DND-41 (cell line): ENCODE measurements at regions not wholly inside any gene's neighbourhood (a gene's known extent, or its start where the extent isn't known, plus 50 kb on each side); places are given as distances from the start of the nearest gene placed in this dataset.
"Not testable (repeated sequence)": the region's sequence is repeated elsewhere in the genome, so short reads cannot be mapped to it uniquely, and the experiment has no call there.

Experiments
- ATAC-seq: fragments of 200-7000 bp; cut with Tn5 transposase; 3 replicates; pipeline ENCODE4 v1.9.1; 2021; ENCODE audit warnings: low read depth; ENCODE audit not compliant: insufficient read depth
- DNase-seq: peaks from one replicate; pipeline ENCODE4 v3.0.0-alpha.2; 2020
- H2AFZ ChIP-seq: 2 replicates; pipeline ENCODE4 v1.6.0; 2012; ENCODE audit warnings: low read depth, low read length
- H3K27ac ChIP-seq: 2 replicates; pipeline ENCODE4 v1.5.1; 2012; ENCODE audit warnings: low read length, inconsistent platforms
- H3K27me3 ChIP-seq: fragments of 200-600 bp; sonication (generic); 2 replicates; pipeline ENCODE4 v1.6.0; 2012; ENCODE audit warnings: low read length, mild to moderate bottlenecking, inconsistent platforms; ENCODE audit not compliant: insufficient read depth, poor library complexity
- H3K36me3 ChIP-seq: 2 replicates; pipeline ENCODE4 v1.5.1; 2012; ENCODE audit warnings: low read length, inconsistent platforms; ENCODE audit not compliant: insufficient read depth
- H3K4me1 ChIP-seq: 2 replicates; pipeline ENCODE4 v1.5.1; 2012; ENCODE audit warnings: mild to moderate bottlenecking, low read length; ENCODE audit not compliant: insufficient read depth
- H3K4me2 ChIP-seq: 2 replicates; pipeline ENCODE4 v1.6.0; 2012; ENCODE audit warnings: mild to moderate bottlenecking, moderate library complexity, low read length, inconsistent platforms; ENCODE audit not compliant: insufficient read depth
- H3K4me3 ChIP-seq, 2 experiments: fragments of 200-600 bp in 1 of 2; shearing (Covaris generic) in 1 of 2; 2 replicates each; pipeline ENCODE4 v1.5.1; 2012 to 2016; ENCODE audit warnings: inconsistent platforms in 2 of 2, low read length in 2 of 2, mild to moderate bottlenecking in 2 of 2, low read depth in 1 of 2, moderate library complexity in 1 of 2
- H3K79me2 ChIP-seq: 2 replicates; pipeline ENCODE4 v1.6.0; 2012; ENCODE audit warnings: low read length, inconsistent platforms; ENCODE audit not compliant: insufficient read depth
- H3K9ac ChIP-seq: 2 replicates; pipeline ENCODE4 v1.6.0; 2012; ENCODE audit warnings: low read depth, mild to moderate bottlenecking, inconsistent platforms, low read length, moderate library complexity
- H3K9me3 ChIP-seq: 2 replicates; pipeline ENCODE4 v1.5.1; 2012; ENCODE audit warnings: low read length, moderate library complexity, mild to moderate bottlenecking, inconsistent platforms; ENCODE audit not compliant: insufficient read depth, severe bottlenecking
- H4K20me1 ChIP-seq: 2 replicates; pipeline ENCODE4 v1.6.0; 2012; ENCODE audit warnings: low read length; ENCODE audit not compliant: insufficient read depth
- EZH2 ChIP-seq: IDR thresholded peaks from 3 replicates; pipeline ENCODE4 v1.6.1; 2012; ENCODE audit warnings: borderline replicate concordance, low read depth, mild to moderate bottlenecking, moderate library complexity, low read length, inconsistent platforms; ENCODE audit not compliant: severe bottlenecking
- TF ChIP-seq, protein P1 (sequence below): IDR thresholded peaks from 2 replicates; pipeline ENCODE4 v1.5.1; 2012; ENCODE audit warnings: borderline replicate concordance, low read length, moderate library complexity, mild to moderate bottlenecking; ENCODE audit not compliant: poor library complexity, severe bottlenecking; ENCODE audit errors: extremely low read depth

DNA sequence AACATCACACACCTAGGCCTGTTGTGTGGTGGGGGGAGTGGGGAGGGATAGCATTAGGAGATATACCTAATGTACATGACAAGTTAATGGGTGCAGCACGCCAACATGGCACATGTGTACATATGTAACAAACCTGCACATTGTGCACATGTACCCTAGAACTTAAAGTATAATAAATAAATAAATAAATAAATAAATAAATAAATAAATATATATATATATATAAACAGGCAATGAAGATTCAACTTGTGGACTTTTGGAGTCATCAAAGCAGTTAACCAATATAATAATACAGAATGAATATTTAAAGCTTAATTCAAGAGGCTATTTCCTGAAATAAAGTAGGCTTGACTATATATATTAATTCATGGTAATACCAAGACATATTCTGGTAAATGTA is 167.0 kb downstream of the FOXD2 start:
- H3K4me3 ChIP-seq, H3K27ac ChIP-seq, ATAC-seq, H3K27me3 ChIP-seq, H3K9ac ChIP-seq, H3K4me2 ChIP-seq, H3K79me2 ChIP-seq, DNase-seq, H2AFZ ChIP-seq, H4K20me1 ChIP-seq, H3K9me3 ChIP-seq, H3K4me1 ChIP-seq, H3K36me3 ChIP-seq: not testable (repeated sequence)

DNA sequence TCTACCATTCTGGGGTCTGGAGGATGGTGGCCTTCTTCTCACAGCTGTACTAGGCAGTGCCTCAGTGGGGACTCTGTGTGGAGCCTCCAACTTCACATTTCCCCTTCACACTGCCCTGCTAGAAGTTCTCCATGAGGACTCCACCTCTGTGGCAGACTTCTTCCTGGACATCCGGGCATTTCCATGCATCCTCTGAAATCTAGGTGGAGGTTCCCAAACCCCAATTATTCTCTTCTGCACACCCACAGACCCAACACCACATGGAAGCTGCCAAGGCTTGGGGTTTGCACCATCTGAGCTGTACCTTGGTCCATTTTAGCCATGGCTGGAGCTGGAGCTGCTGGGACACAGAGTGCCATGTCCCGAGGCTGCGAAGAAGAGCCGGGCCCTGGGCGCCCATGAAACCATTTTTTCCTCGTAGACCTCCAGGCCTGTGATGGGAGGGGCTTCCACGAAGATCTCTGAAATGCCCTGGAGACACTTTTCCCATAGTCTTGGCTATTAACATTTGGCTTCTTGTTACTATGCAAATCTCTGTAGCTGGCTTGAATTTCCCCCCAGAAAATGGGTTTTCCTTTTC is 170.5 kb downstream of the FOXD2 start:
- H3K27me3 ChIP-seq: no peaks in the 10 kb centered on the region
- DNase-seq: no peak
- H3K79me2 ChIP-seq: no peaks in the 10 kb centered on the region
- H3K27ac ChIP-seq: no peak overlapping the region
- no peak overlapping the region for H3K9ac ChIP-seq
- no peaks in the 10 kb centered on the region for H3K36me3 ChIP-seq
- ATAC-seq: no peak
- no peaks in the 10 kb centered on the region for H3K9me3 ChIP-seq
- H3K4me1 ChIP-seq: no peaks in the 10 kb centered on the region
- no peak overlapping the region for H3K4me2 ChIP-seq
- TF ChIP-seq EZH2: no peak
- TF ChIP-seq, protein P1, sequence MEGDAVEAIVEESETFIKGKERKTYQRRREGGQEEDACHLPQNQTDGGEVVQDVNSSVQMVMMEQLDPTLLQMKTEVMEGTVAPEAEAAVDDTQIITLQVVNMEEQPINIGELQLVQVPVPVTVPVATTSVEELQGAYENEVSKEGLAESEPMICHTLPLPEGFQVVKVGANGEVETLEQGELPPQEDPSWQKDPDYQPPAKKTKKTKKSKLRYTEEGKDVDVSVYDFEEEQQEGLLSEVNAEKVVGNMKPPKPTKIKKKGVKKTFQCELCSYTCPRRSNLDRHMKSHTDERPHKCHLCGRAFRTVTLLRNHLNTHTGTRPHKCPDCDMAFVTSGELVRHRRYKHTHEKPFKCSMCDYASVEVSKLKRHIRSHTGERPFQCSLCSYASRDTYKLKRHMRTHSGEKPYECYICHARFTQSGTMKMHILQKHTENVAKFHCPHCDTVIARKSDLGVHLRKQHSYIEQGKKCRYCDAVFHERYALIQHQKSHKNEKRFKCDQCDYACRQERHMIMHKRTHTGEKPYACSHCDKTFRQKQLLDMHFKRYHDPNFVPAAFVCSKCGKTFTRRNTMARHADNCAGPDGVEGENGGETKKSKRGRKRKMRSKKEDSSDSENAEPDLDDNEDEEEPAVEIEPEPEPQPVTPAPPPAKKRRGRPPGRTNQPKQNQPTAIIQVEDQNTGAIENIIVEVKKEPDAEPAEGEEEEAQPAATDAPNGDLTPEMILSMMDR: no peak
- no peaks in the 10 kb centered on the region for H4K20me1 ChIP-seq
- H3K4me3 ChIP-seq: no peak overlapping the region
- H2AFZ ChIP-seq: no peak overlapping the region

DNA sequence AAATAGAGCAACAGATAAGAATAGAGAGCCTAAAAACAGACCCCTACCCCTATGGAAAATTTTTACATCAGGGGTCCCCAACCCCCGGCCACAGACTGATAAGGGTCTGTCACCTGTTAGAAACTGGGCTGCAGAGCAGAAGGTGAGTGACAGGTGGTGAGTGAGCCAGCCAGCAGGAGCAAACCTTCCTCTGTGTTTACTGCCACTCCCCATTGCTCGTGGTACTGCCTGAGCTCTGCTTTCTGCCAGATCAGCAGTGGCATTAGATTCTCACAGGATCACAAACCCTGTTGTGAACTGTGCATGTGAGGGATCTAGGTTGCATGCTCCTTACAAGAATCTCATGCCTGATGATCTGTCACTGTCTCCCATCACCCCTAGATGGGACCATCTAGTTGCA is 174.1 kb downstream of the FOXD2 start:
- H2AFZ ChIP-seq: no peak overlapping the region
- no peaks in the 10 kb centered on the region for H3K36me3 ChIP-seq
- no peaks in the 10 kb centered on the region for H3K4me1 ChIP-seq
- TF ChIP-seq, protein P1: no peak
- TF ChIP-seq EZH2: no peak
- H3K9me3 ChIP-seq: no peaks in the 10 kb centered on the region
- H4K20me1 ChIP-seq: no peaks in the 10 kb centered on the region
- DNase-seq (no peak), ATAC-seq (no peak)
- no peak overlapping the region for H3K9ac ChIP-seq
- H3K79me2 ChIP-seq: no peaks in the 10 kb centered on the region
- H3K4me3 ChIP-seq: no peak overlapping the region
- no peak overlapping the region for H3K27ac ChIP-seq
- peaks cover 8% of the 10 kb centered on the region for H3K27me3 ChIP-seq
- no peak overlapping the region for H3K4me2 ChIP-seq

DNA sequence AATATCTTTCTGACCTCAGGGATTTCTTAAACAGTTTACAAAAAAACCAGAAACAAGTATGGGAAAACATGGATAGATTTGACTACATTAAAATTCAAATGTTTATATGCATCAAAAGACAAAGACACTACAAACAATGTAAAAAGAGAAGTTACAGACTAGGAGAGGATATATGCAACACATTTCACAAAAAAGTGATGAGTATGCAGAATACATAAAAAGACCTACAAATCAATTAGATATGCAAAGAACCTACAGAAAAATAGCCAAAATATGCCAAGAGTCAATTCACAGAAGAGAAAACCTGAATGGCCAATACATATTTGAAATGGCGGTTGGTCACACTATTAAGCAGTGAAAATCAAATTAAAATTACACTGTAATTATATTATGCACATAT is 175.0 kb downstream of the FOXD2 start:
- H3K4me1 ChIP-seq: no peaks in the 10 kb centered on the region
- no peaks in the 10 kb centered on the region for H4K20me1 ChIP-seq
- DNase-seq (no peak), ATAC-seq (no peak)
- H3K4me3 ChIP-seq: no peak overlapping the region
- no peak overlapping the region for H3K4me2 ChIP-seq
- TF ChIP-seq, protein P1: no peak
- TF ChIP-seq EZH2: no peak
- no peaks in the 10 kb centered on the region for H3K36me3 ChIP-seq
- no peak overlapping the region for H3K9ac ChIP-seq
- no peaks in the 10 kb centered on the region for H3K9me3 ChIP-seq
- H2AFZ ChIP-seq: no peak overlapping the region
- H3K27me3 ChIP-seq: peaks cover 8% of the 10 kb centered on the region
- H3K79me2 ChIP-seq: no peaks in the 10 kb centered on the region
- H3K27ac ChIP-seq: no peak overlapping the region
